ENCODE measurements at regions not wholly inside any gene's neighbourhood (a gene's known extent, or its start where the extent isn't known, plus 50 kb on each side); places are given as distances from the start of the nearest gene placed in this dataset.

- no peaks in the 10 kb centered on the region for H3K9me3 ChIP-seq
- H3K4me3 ChIP-seq, result no peak overlapping the region
- no peaks in the 10 kb centered on the region for H3K36me3 ChIP-seq
- TF ChIP-seq, protein P1, sequence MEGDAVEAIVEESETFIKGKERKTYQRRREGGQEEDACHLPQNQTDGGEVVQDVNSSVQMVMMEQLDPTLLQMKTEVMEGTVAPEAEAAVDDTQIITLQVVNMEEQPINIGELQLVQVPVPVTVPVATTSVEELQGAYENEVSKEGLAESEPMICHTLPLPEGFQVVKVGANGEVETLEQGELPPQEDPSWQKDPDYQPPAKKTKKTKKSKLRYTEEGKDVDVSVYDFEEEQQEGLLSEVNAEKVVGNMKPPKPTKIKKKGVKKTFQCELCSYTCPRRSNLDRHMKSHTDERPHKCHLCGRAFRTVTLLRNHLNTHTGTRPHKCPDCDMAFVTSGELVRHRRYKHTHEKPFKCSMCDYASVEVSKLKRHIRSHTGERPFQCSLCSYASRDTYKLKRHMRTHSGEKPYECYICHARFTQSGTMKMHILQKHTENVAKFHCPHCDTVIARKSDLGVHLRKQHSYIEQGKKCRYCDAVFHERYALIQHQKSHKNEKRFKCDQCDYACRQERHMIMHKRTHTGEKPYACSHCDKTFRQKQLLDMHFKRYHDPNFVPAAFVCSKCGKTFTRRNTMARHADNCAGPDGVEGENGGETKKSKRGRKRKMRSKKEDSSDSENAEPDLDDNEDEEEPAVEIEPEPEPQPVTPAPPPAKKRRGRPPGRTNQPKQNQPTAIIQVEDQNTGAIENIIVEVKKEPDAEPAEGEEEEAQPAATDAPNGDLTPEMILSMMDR (IDR thresholded peaks at IDR 0.05), result no peak
- TF ChIP-seq POLR2AphosphoS5 (IDR thresholded peaks at IDR 0.05), result no peak
- TF ChIP-seq POLR2A (IDR thresholded peaks at IDR 0.05), result no peak
- no peak for DNase-seq (ENCODE audit: low spot score)
- H3K4me1 ChIP-seq (replicated peaks), result no peaks in the 10 kb centered on the region
- no peak overlapping the region for H3K27ac ChIP-seq
- no peaks in the 10 kb centered on the region for H3K27me3 ChIP-seq (replicated peaks; ENCODE audit: insufficient read depth)
- intact Hi-C loops (cut with DNase I), result no loop called here
- WGBS, result 67% methylated on average over 5 of the region's 5 CpGs
Observed at GRCh38 chr16:79874391-79874790, 273.9 kb upstream of the MAF start.

DNA sequence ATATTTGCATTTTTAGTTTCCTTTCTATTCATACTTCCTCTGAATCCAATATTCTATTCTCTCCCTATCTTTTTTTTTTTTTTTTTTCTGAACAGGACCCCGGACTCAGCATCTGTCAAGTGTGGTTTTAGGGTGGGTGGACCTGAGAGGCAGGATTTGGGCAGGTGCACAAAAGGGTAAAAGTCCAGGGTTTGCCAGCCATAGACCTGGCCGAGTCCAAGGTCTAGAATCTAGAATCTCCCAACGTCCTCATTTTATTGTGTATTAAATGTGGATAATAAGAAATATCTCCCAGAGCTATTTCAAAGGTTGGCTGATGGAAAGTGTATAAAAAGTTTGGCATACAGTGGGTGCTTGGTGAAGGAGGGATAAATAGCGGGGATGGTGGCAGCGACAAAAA is 273.3 kb upstream of the MAF start:
- no peak for DNase-seq (ENCODE audit: low spot score)
- Histone ChIP-seq H3K36me3 (no peaks in the 10 kb centered on the region), H3K27ac (no peak overlapping the region), H3K4me1 (replicated peaks) (no peaks in the 10 kb centered on the region), H3K9me3 (no peaks in the 10 kb centered on the region), H3K4me3 (no peak overlapping the region), H3K27me3 (replicated peaks; ENCODE audit: insufficient read depth) (no peaks in the 10 kb centered on the region)
- intact Hi-C loops (cut with DNase I), result no loop called here
- TF ChIP-seq POLR2A (IDR thresholded peaks at IDR 0.05) (no peak), POLR2AphosphoS5 (IDR thresholded peaks at IDR 0.05) (no peak)
- TF ChIP-seq, protein P1 (IDR thresholded peaks at IDR 0.05), result no peak
- WGBS, result 80% methylated on average over 5 of the region's 5 CpGs

DNA sequence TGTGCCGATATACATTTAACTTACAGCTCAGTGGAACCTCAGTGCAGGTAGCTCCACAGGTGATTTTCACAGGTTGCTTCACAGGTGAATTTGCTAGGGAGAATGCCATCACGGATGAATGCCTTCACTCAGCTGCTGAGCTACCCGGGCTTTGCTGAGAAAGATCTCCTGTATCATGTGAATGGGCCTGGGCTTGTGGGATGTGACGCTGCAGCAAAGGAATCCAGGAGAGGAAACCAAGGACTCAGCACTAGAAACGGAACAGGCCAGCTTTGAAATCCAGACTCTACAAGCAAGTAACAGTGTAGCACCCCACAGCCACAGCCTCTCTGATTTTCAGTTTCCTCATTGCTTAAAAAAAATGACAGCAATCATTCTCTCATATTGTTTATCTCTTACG is 271.4 kb upstream of the MAF start:
- no peak for TF ChIP-seq POLR2A (IDR thresholded peaks at IDR 0.05)
- no peak for TF ChIP-seq POLR2AphosphoS5 (IDR thresholded peaks at IDR 0.05)
- TF ChIP-seq, protein P1 (IDR thresholded peaks at IDR 0.05), result no peak
- 87% methylated on average over 6 of the region's 6 CpGs for WGBS
- Histone ChIP-seq H3K9me3 (no peaks in the 10 kb centered on the region), H3K27ac (no peak overlapping the region), H3K4me3 (no peak overlapping the region), H3K27me3 (replicated peaks; ENCODE audit: insufficient read depth) (no peaks in the 10 kb centered on the region), H3K4me1 (replicated peaks) (no peaks in the 10 kb centered on the region), H3K36me3 (no peaks in the 10 kb centered on the region)
- intact Hi-C loops (cut with DNase I), result no loop called here
- DNase-seq (ENCODE audit: low spot score), result no peak

DNA sequence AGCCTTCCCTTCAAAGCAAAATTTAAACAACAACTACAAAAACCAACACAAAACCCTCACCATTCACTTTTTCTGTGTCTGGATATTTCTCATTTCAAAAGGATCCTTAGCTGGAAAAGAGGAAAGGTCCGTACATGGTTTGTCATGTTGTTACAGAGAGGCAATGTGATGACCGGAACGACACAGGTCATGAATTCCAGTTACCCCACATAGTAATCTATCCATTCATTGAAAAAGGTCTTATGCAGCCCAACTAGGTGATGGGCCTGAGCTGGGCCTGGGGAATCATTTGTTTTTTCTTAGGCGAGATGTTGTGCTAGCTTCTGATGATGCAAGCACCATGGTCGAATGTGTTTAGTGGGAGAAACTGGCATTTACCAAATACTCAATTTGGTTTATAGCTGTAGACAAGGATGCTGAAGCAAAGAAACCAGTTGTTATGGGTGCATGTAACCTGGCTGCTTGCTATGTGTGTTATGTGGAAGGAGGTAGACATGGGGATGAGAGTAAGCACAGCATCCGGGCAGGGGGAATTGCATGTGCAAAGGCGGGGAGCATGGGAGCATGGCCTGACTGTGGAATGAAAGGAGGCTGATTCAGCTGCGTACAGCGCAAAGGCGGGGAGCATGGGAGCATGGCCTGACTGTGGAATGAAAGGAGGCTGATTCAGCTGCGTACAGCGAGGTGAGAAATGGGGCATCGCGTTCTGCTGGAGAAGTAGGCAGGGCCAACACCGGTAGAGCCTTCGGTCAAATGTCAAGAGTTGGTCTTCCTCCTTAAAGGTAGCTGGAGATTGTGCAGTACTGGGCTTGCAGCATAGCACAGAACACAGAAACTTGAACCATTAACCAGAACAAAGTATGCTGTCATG is 269.7 kb upstream of the MAF start:
- Histone ChIP-seq H3K4me3 (no peak overlapping the region), H3K9me3 (no peaks in the 10 kb centered on the region), H3K4me1 (replicated peaks) (no peaks in the 10 kb centered on the region), H3K27ac (no peak overlapping the region), H3K27me3 (replicated peaks; ENCODE audit: insufficient read depth) (no peaks in the 10 kb centered on the region), H3K36me3 (no peaks in the 10 kb centered on the region)
- TF ChIP-seq POLR2A (IDR thresholded peaks at IDR 0.05) (no peak), POLR2AphosphoS5 (IDR thresholded peaks at IDR 0.05) (no peak)
- TF ChIP-seq, protein P1 (IDR thresholded peaks at IDR 0.05), result no peak
- 96% methylated on average over 16 of the region's 16 CpGs for WGBS
- intact Hi-C loops (cut with DNase I), result no loop called here
- DNase-seq (ENCODE audit: low spot score), result no peak
